PC-9 (cell line): ENCODE measurements at regions not wholly inside any gene's neighbourhood (a gene's known extent, or its start where the extent isn't known, plus 50 kb on each side); places are given as distances from the start of the nearest gene placed in this dataset.

Source experiments
- BruUV-seq: library from RNA; stranded (reverse); fragments of 400-500 nt; replicated peaks from 2 replicates; lab custom pipeline; 2021; lab: Mats Ljungman, UMichigan
- CTCF ChIA-PET: fragments of 300-600 bp; sonication (Branson Sonifier 250); formaldehyde crosslinking; loops from one replicate; lab custom pipeline; 2022; ENCODE audit warnings: antibody characterized with exemption; lab: Charles Lee
- POLR2A ChIA-PET: fragments of 300-600 bp; sonication (Branson Sonifier 250); formaldehyde crosslinking; loops from one replicate; lab custom pipeline; 2022; ENCODE audit warnings: antibody characterized with exemption; ENCODE audit not compliant: unreplicated experiment; lab: Charles Lee
- DNase-seq, 2 experiments: peaks; one replicate each; pipeline versions ENCODE4 v3.0.0 to v3.0.0-alpha.2; 2015 to 2022; ENCODE audit warnings: mixed read lengths in 1 of 2
- H2AFZ ChIP-seq: fragments of 200-600 bp; sonication (generic); 2 replicates; pipeline ENCODE4 v1.8.1; 2017; ENCODE audit warnings: antibody characterized with exemption
- H3F3A ChIP-seq: fragments of 200-600 bp; sonication (generic); 2 replicates; pipeline ENCODE4 v1.8.1; 2017; ENCODE audit warnings: antibody characterized with exemption, mild to moderate bottlenecking, low read depth; ENCODE audit not compliant: insufficient read depth
- H3K27ac ChIP-seq: fragments of 200-600 bp; sonication (generic); 2 replicates; pipeline ENCODE4 v1.6.1; 2016; ENCODE audit warnings: mixed run types
- H3K27me3 ChIP-seq: fragments of 200-600 bp; sonication (generic); 2 replicates; pipeline ENCODE4 v1.6.1; 2016; ENCODE audit warnings: low read depth, mixed run types; ENCODE audit not compliant: insufficient read depth
- H3K36me3 ChIP-seq: fragments of 200-600 bp; sonication (generic); 2 replicates; pipeline ENCODE4 v1.6.1; 2016; ENCODE audit warnings: low read depth, mixed run types
- H3K4me1 ChIP-seq: fragments of 200-600 bp; sonication (generic); replicated peaks from 2 replicates; pipeline ENCODE4 v1.6.1; 2016; ENCODE audit warnings: mixed run types; ENCODE audit not compliant: insufficient read depth
- H3K4me2 ChIP-seq: fragments of 200-600 bp; sonication (generic); 2 replicates; pipeline ENCODE4 v1.6.1; 2017; ENCODE audit warnings: mixed run types
- H3K4me3 ChIP-seq: fragments of 200-600 bp; sonication (generic); 2 replicates; pipeline ENCODE4 v1.6.1; 2016; ENCODE audit warnings: mixed run types
- H3K79me2 ChIP-seq: fragments of 200-600 bp; sonication (generic); 2 replicates; pipeline ENCODE4 v1.6.1; 2017; ENCODE audit warnings: low read depth, mixed run types
- H3K9me2 ChIP-seq: fragments of 200-600 bp; sonication (generic); 2 replicates; pipeline ENCODE4 v1.8.1; 2017; ENCODE audit warnings: mild to moderate bottlenecking; ENCODE audit not compliant: insufficient read depth
- H3K9me3 ChIP-seq: fragments of 200-600 bp; sonication (generic); 2 replicates; pipeline ENCODE4 v1.8.1; 2016; ENCODE audit warnings: low read depth; ENCODE audit not compliant: insufficient read depth
- H4K20me1 ChIP-seq: fragments of 200-600 bp; sonication (generic); 2 replicates; pipeline ENCODE4 v1.8.1; 2017; ENCODE audit not compliant: insufficient read depth
- CTCF ChIP-seq: fragments of 200-600 bp; sonication (generic); conservative IDR thresholded peaks from 2 replicates; pipeline ENCODE4 v1.6.1; 2017; ENCODE audit warnings: mixed run types, antibody characterized with exemption, mild to moderate bottlenecking, moderate library complexity
- EZH2 ChIP-seq: fragments of 200-600 bp; sonication (generic); IDR thresholded peaks from 2 replicates; pipeline ENCODE4 v1.8.0; 2017; ENCODE audit warnings: antibody characterized with exemption, low read depth
- intact Hi-C: fragments of 100-400 bp; cut with micrococcal nuclease; formaldehyde crosslinking; loops from one replicate; pipeline ENCODE4 v1.10.0; 2022; ENCODE audit not compliant: unreplicated experiment

GRCh38 chr4:58522765-58523382 lies 1412.7 kb upstream of the IGFBP7 start:
- intact Hi-C loops: no loop called here
- Histone ChIP-seq H3K4me3 (no peak overlapping the region), H3K9me3 (no peaks in the 10 kb centered on the region), H3K4me2 (no peak overlapping the region), H3K79me2 (no peaks in the 10 kb centered on the region), H3K27me3 (no peaks in the 10 kb centered on the region), H3K4me1 (no peaks in the 10 kb centered on the region), H3K36me3 (no peaks in the 10 kb centered on the region), H4K20me1 (no peaks in the 10 kb centered on the region), H3K9me2 (no peaks in the 10 kb centered on the region), H3K27ac (no peak overlapping the region), H3F3A (no peaks in the 10 kb centered on the region), H2AFZ (no peak overlapping the region)
- TF ChIP-seq EZH2: no peak
- TF ChIP-seq CTCF: no peak
- no TSS peak for BruUV-seq
- POLR2A ChIA-PET: no interaction called here
- no peak for DNase-seq
- CTCF ChIA-PET: no interaction called here

DNA sequence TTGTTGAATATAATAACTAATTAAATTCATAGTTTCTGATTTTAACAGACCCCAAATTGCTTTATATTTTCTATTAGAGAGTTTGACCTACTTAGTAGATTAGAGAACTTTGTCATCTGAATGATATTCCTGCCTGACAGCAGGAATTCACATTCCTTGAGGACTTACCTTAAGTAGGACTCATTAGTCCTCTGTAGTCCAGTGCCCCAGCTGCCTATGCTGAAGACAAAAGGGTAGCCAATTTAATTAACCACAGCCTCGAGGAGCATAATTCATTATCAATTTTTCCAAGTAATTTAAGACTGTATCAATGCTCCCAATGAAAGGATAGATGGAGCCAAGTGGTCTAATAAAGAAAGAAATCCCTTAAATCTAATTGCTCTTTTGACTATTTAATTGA lies 1405.0 kb upstream of the IGFBP7 start:
- H2AFZ ChIP-seq: no peak overlapping the region
- H3K79me2 ChIP-seq: no peaks in the 10 kb centered on the region
- no peak overlapping the region for H3K27ac ChIP-seq
- POLR2A ChIA-PET: no interaction called here
- DNase-seq: no peak
- no peak overlapping the region for H3K4me3 ChIP-seq
- TF ChIP-seq CTCF (no peak), EZH2 (no peak)
- no peaks in the 10 kb centered on the region for H3F3A ChIP-seq
- no peaks in the 10 kb centered on the region for H3K4me1 ChIP-seq
- H3K4me2 ChIP-seq: no peak overlapping the region
- no TSS peak for BruUV-seq
- H3K9me2 ChIP-seq: no peaks in the 10 kb centered on the region
- no peaks in the 10 kb centered on the region for H3K27me3 ChIP-seq
- H3K9me3 ChIP-seq: no peaks in the 10 kb centered on the region
- intact Hi-C loops: no loop called here
- H3K36me3 ChIP-seq: no peaks in the 10 kb centered on the region
- CTCF ChIA-PET: no interaction called here
- no peaks in the 10 kb centered on the region for H4K20me1 ChIP-seq

GRCh38 chr4:58514299-58514698 lies 1404.1 kb upstream of the IGFBP7 start:
- no peak for TF ChIP-seq CTCF
- no peak for TF ChIP-seq EZH2
- H3F3A ChIP-seq: no peaks in the 10 kb centered on the region
- no peaks in the 10 kb centered on the region for H4K20me1 ChIP-seq
- no peak overlapping the region for H3K27ac ChIP-seq
- H3K36me3 ChIP-seq: no peaks in the 10 kb centered on the region
- H3K4me1 ChIP-seq: no peaks in the 10 kb centered on the region
- no peak overlapping the region for H3K4me3 ChIP-seq
- no peaks in the 10 kb centered on the region for H3K9me3 ChIP-seq
- H3K27me3 ChIP-seq: no peaks in the 10 kb centered on the region
- H3K9me2 ChIP-seq: no peaks in the 10 kb centered on the region
- no TSS peak for BruUV-seq
- no peak overlapping the region for H2AFZ ChIP-seq
- no peak for DNase-seq
- no peaks in the 10 kb centered on the region for H3K79me2 ChIP-seq
- ChIA-PET POLR2A (no interaction called here), CTCF (no interaction called here)
- H3K4me2 ChIP-seq: no peak overlapping the region
- intact Hi-C loops: no loop called here
